Adrenal gland (tissue), 9 donors: ENCODE measurements at regions not wholly inside any gene's neighbourhood (a gene's known extent, or its start where the extent isn't known, plus 50 kb on each side); places are given as distances from the start of the nearest gene placed in this dataset.
"Not testable (repeated sequence)": the region's sequence is repeated elsewhere in the genome, so short reads cannot be mapped to it uniquely, and the experiment has no call there.

ENCODE experiments used
- DNase-seq, 7 donors: peaks; one replicate each; pipeline ENCODE4 v3.0.0-alpha.2; 2019 to 2020
- H3K27ac ChIP-seq, 5 donors: fragments of 200-600 bp; sonication (generic) in 4 of 5; 1 replicate in 3 of 5; 2 replicates in 2 of 5; pipeline versions ENCODE4 v1.5.1 to v1.8.0; 2016 to 2020; ENCODE audit warnings: mild to moderate bottlenecking in 1 of 5
- H3K27me3 ChIP-seq: fragments of 200-600 bp; 2 replicates; pipeline ENCODE4 v1.8.0; 2021
- H3K36me3 ChIP-seq, 2 donors: fragments of 200-600 bp; replicated peaks in 1 of 2; 1 replicate in 1 of 2; 2 replicates in 1 of 2; pipeline versions ENCODE4 v1.5.1 to v1.8.0; 2018 to 2022
- H3K4me1 ChIP-seq, 2 donors: fragments of 200-600 bp; replicated peaks in 1 of 2; 1 replicate in 1 of 2; 2 replicates in 1 of 2; pipeline versions ENCODE4 v1.5.1 to v1.8.0; 2018 to 2021
- H3K4me3 ChIP-seq, 4 donors: fragments of 200-600 bp; sonication (generic) in 3 of 4; one replicate each; pipeline ENCODE4 v1.5.1; 2016 to 2018
- H3K9me3 ChIP-seq, 3 donors: fragments of 200-600 bp; sonication (generic) in 1 of 3; replicated peaks in 1 of 3; 1 replicate in 2 of 3; 2 replicates in 1 of 3; pipeline versions ENCODE4 v1.5.1 to v1.8.0; 2016 to 2021
- POLR2A ChIP-seq, 2 donors: fragments of 450-650 bp; IDR thresholded peaks; one replicate each; pipeline ENCODE4 v1.6.1; 2017; ENCODE audit warnings: antibody characterized with exemption in 2 of 2, mild to moderate bottlenecking in 2 of 2, moderate library complexity in 1 of 2
- WGBS, 4 donors: extraction: QIAGEN DNeasy Blood & Tissue Kit in 2 of 4; methylation state at CpG; one replicate each; pipeline versions ENCODE4 v1.1.5 to v1.1.7; 2013 to 2017; 5-methylcytosine and 5-hydroxymethylcytosine counted together
- intact Hi-C, 2 donors: fragments of 100-400 bp; cut with DNase I; formaldehyde crosslinking; loops; one replicate each; pipeline versions ENCODE4 v1.14.1 to v1.15.0; 2022 to 2023
- TF ChIP-seq, protein P1 (sequence below), 6 experiments: fragments of 450-650 bp in 4 of 6; fragments of 200-600 bp in 2 of 6; sonication (generic) in 1 of 6; IDR thresholded peaks; 1 replicate in 5 of 6; 2 replicates in 1 of 6; pipeline versions ENCODE4 v1.5.1 to v1.8.0; 2016 to 2021; ENCODE audit warnings: antibody characterized with exemption in 6 of 6, mild to moderate bottlenecking in 2 of 6, moderate library complexity in 1 of 6
- donor health status: healthy with polysubstance abuse.
- donor health status: Bipolar disorder and iron deficiency.
- donor health status: DM: yes; HTN: yes; CAD: no.
- donor health status: DM: no; HTN: no; CAD: no.
- donor health status: DM: no; HTN: no; CAD: no.

DNA sequence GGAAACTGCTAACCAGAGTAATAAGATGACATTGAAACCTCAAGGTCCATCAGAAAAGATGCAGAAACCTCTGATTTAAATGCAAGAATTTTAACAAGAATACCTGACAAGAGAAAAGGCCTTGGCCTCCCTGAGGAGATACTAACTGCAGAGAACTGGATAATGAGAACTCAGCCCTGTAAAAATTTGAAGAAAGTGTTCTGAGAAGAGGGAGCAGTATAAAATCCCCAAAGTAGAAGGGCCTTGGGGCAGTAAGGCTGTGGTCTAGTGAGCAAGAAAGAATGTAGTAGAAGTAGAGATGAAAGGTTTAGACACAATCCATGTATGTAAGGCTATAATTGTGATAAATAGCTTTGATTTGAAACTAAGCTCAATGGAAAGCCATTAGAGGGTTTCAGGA lies 394.1 kb downstream of the ZBBX start:
- DNase-seq = no peak
- Histone ChIP-seq H3K27ac (no peak overlapping the region), H3K9me3 (no peaks in the 10 kb centered on the region), H3K4me1 (no peaks in the 10 kb centered on the region), H3K36me3 (no peaks in the 10 kb centered on the region), H3K27me3 (no peaks in the 10 kb centered on the region), H3K4me3 (no peak overlapping the region)
- intact Hi-C loops = no loop called here
- TF ChIP-seq, protein P1, sequence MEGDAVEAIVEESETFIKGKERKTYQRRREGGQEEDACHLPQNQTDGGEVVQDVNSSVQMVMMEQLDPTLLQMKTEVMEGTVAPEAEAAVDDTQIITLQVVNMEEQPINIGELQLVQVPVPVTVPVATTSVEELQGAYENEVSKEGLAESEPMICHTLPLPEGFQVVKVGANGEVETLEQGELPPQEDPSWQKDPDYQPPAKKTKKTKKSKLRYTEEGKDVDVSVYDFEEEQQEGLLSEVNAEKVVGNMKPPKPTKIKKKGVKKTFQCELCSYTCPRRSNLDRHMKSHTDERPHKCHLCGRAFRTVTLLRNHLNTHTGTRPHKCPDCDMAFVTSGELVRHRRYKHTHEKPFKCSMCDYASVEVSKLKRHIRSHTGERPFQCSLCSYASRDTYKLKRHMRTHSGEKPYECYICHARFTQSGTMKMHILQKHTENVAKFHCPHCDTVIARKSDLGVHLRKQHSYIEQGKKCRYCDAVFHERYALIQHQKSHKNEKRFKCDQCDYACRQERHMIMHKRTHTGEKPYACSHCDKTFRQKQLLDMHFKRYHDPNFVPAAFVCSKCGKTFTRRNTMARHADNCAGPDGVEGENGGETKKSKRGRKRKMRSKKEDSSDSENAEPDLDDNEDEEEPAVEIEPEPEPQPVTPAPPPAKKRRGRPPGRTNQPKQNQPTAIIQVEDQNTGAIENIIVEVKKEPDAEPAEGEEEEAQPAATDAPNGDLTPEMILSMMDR (IDR thresholded peaks at IDR 0.05) = no peak
- TF ChIP-seq POLR2A (IDR thresholded peaks at IDR 0.05) = no peak

DNA sequence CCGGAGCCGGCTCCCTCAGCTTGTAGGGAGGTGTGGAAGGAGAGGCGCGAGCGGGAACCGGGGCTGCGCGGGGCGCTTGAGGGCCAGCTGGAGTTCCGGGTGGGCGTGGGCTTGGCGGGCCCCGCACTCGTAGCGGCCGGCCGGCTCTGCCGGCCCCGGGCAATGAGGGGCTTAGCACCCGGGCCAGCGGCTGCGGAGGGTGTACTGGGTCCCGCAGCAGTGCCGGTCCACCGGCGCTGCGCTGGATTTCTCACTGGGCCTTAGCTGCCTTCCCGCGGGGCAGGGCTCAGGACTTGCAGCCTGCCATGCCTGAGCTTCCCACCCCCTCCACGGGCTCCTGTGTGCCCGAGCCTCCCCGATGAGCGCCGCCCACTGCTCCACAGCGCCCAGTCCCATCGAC lies 404.3 kb downstream of the ZBBX start:
- H3K9me3 ChIP-seq, H3K27ac ChIP-seq, H3K27me3 ChIP-seq, intact Hi-C loops, H3K36me3 ChIP-seq, H3K4me1 ChIP-seq, H3K4me3 ChIP-seq, DNase-seq: not testable (repeated sequence)
- WGBS, 4 donors = 89 to 96% (median 93%) methylated on average over 14 to 36 of the region's 36 CpGs

DNA sequence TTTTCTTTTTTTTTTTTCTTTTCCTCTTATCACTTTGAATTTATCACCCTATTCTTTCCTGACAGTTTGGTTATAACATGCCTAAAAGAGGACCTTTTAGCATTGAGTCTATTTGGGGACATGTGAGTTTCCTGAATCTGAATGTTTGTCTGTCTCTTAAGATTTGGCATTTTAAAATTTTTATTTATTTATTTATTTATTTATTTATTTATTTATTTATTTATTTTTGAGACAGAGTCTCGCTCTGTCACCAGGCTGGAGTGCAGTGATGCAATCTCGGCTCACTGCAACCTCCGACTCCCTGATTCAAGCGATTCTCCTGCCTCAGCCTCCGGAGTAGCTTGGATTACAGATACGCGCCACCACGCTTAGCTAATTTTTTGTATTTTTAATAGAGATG lies 412.4 kb downstream of the ZBBX start:
- H3K27me3 ChIP-seq, H3K36me3 ChIP-seq, H3K4me1 ChIP-seq, H3K4me3 ChIP-seq, intact Hi-C loops, H3K27ac ChIP-seq, DNase-seq, H3K9me3 ChIP-seq: not testable (repeated sequence)
- WGBS, 4 donors = 94 to 96% (median 94%) methylated on average over 8 of the region's 8 CpGs

DNA sequence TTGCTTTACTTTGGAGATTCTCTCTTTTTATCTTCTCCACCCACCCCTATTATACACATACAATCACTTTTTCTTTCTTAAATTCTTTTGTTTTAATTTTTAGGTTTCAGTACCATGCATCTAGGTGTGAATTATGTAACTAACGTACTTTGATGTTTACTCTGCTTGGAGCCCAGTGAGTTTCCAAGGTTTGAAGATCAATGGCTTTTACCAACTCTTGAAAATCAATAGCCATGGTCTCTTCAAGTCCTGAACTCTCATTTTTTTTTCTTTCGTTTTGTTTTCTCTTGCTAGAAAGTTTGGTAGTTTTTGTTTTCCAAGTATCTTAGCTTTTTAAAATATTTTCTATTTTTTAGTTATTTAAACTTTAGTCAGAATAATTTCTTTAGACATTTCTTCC lies 417.2 kb downstream of the ZBBX start:
- DNase-seq = no peak
- TF ChIP-seq POLR2A (IDR thresholded peaks at IDR 0.05) = no peak
- TF ChIP-seq, protein P1 (IDR thresholded peaks at IDR 0.05) = no peak

DNA sequence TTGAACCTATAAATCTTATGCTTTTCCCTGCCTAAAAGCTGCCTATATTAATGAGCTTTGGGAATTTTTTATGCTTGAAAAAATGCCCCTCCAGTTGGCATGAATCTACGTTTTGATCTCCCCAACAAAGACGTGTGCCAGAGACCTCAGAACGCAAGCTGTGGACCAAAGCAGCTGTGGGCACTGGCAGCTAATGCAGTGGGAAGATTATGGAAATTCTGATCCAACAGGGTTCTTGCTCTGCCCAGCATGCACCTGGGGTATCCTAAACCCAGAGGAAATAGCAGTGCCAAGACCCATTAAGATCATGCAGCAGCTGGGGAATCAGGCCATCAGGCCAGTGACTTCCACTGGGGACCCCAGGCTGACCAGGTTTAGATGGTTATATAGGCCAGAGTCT lies 423.0 kb downstream of the ZBBX start:
- no peak for TF ChIP-seq POLR2A (IDR thresholded peaks at IDR 0.05)
- TF ChIP-seq, protein P1 (IDR thresholded peaks at IDR 0.05) = no peak
- 61 to 81% (median 72%) methylated on average over 3 of the region's 3 CpGs for WGBS, 4 donors
- intact Hi-C loops = no loop called here
- H3K36me3 ChIP-seq = no peaks in the 10 kb centered on the region
- no peak overlapping the region for H3K4me3 ChIP-seq
- no peaks in the 10 kb centered on the region for H3K27me3 ChIP-seq
- H3K9me3 ChIP-seq = no peaks in the 10 kb centered on the region
- no peak overlapping the region for H3K27ac ChIP-seq
- no peaks in the 10 kb centered on the region for H3K4me1 ChIP-seq
- DNase-seq = no peak

More for the DNA sequence above, 417.2 kb downstream of the ZBBX start:
- WGBS, 4 donors = 53 to 61% (median 54%) methylated on average over 2 of the region's 2 CpGs
- Histone ChIP-seq H3K4me3 (no peak overlapping the region), H3K4me1 (no peaks in the 10 kb centered on the region), H3K27ac (no peak overlapping the region), H3K27me3 (no peaks in the 10 kb centered on the region), H3K36me3 (no peaks in the 10 kb centered on the region), H3K9me3 (no peaks in the 10 kb centered on the region)
- intact Hi-C loops = no loop called here
